B cell (primary cell): ENCODE measurements at regions not wholly inside any gene's neighbourhood (a gene's known extent, or its start where the extent isn't known, plus 50 kb on each side); places are given as distances from the start of the nearest gene placed in this dataset.

Experiments
- ATAC-seq: fragments of 200-7000 bp; cut with Tn5 transposase; one replicate; pipeline ENCODE4 v1.10.0; 2021; ENCODE audit warnings: low read depth, mild to moderate bottlenecking, moderate number of reproducible peaks, moderate library complexity
- CTCF ChIA-PET: fragments of 350-600 bp; sonication (Branson Sonifier 250); formaldehyde crosslinking; loops from one replicate; lab custom pipeline; 2021; ENCODE audit warnings: antibody characterized with exemption, inconsistent platforms; lab: Charles Lee
- POLR2A ChIA-PET: fragments of 350-600 bp; sonication (Branson Sonifier 250); formaldehyde crosslinking; loops from one replicate; lab custom pipeline; 2021; ENCODE audit warnings: antibody characterized with exemption; lab: Charles Lee
- DNase-seq: peaks from one replicate; pipeline ENCODE4 v3.0.0; 2013
- H2AFZ ChIP-seq: 2 replicates; pipeline ENCODE4 v1.6.1; 2012; ENCODE audit warnings: mild to moderate bottlenecking, low read depth, low read length; ENCODE audit not compliant: insufficient read depth, poor library complexity, severe bottlenecking
- H3K27ac ChIP-seq, 2 donors: 1 replicate in 1 of 2; 2 replicates in 1 of 2; pipeline ENCODE4 v1.5.1; 2012 to 2013; ENCODE audit warnings: low read length in 2 of 2, mild to moderate bottlenecking in 2 of 2, moderate library complexity in 1 of 2
- H3K27me3 ChIP-seq, 4 experiments: fragments of 200-600 bp in 1 of 4; sonication (generic) in 1 of 4; replicated peaks in 1 of 4; 1 replicate in 2 of 4; 2 replicates in 2 of 4; pipeline versions ENCODE4 v1.6.1 to v1.7.0; 2013 to 2016; ENCODE audit warnings: low read length in 3 of 4, mild to moderate bottlenecking in 2 of 4, mixed read lengths in 1 of 4, moderate library complexity in 1 of 4; ENCODE audit not compliant: insufficient read depth in 4 of 4, control insufficient read depth in 3 of 4; ENCODE audit errors: control extremely low read depth in 1 of 4
- H3K36me3 ChIP-seq, 2 experiments: replicated peaks in 1 of 2; 1 replicate in 1 of 2; 2 replicates in 1 of 2; pipeline versions ENCODE4 v1.6.1 to v1.7.1; 2013; ENCODE audit warnings: low read length in 1 of 2; ENCODE audit not compliant: insufficient read depth in 2 of 2, control insufficient read depth in 1 of 2; ENCODE audit errors: control extremely low read depth in 1 of 2, extremely low read depth in 1 of 2
- H3K4me1 ChIP-seq, 2 donors: fragments of 200-600 bp in 1 of 2; sonication (generic) in 1 of 2; 1 replicate in 1 of 2; 2 replicates in 1 of 2; pipeline versions ENCODE4 v1.5.1 to v1.6.1; 2013 to 2017; ENCODE audit warnings: low read length in 2 of 2; ENCODE audit not compliant: control insufficient read depth in 2 of 2, insufficient read depth in 2 of 2
- H3K4me2 ChIP-seq: replicated peaks from 2 replicates; pipeline ENCODE3; 2012; ENCODE audit warnings: mild to moderate bottlenecking, low read depth, low read length; ENCODE audit not compliant: poor library complexity, severe bottlenecking
- H3K4me3 ChIP-seq, 5 experiments: fragments of 200-600 bp in 1 of 5; sonication (generic) in 1 of 5; 1 replicate in 3 of 5; 2 replicates in 2 of 5; pipeline versions ENCODE4 v1.5.1 to v1.7.0; 2011 to 2016; ENCODE audit warnings: low read length in 4 of 5, mild to moderate bottlenecking in 4 of 5, low read depth in 2 of 5, control low read depth in 1 of 5, moderate library complexity in 1 of 5; ENCODE audit not compliant: insufficient read depth in 1 of 5; ENCODE audit errors: control extremely low read depth in 1 of 5, extremely low read depth in 1 of 5
- H3K79me2 ChIP-seq: fragments of 200-600 bp; sonication (generic); one replicate; pipeline ENCODE4 v1.6.0; 2016; ENCODE audit warnings: low read length; ENCODE audit not compliant: control insufficient read depth, insufficient read depth
- H3K9ac ChIP-seq: fragments of 200-600 bp; sonication (generic); 2 replicates; pipeline ENCODE4 v1.6.1; 2017; ENCODE audit warnings: mild to moderate bottlenecking, low read length, moderate library complexity
- H3K9me3 ChIP-seq, 3 donors: one replicate each; pipeline versions ENCODE4 v1.6.1 to v1.7.1; 2013; ENCODE audit warnings: low read length in 2 of 3; ENCODE audit not compliant: control insufficient read depth in 2 of 3, insufficient read depth in 1 of 3; ENCODE audit errors: control extremely low read depth in 1 of 3
- H4K20me1 ChIP-seq: 2 replicates; pipeline ENCODE4 v1.6.0; 2012; ENCODE audit warnings: mild to moderate bottlenecking, low read length; ENCODE audit not compliant: insufficient read depth, control insufficient read depth, poor library complexity, severe bottlenecking
- H3K27ac Mint-ChIP-seq: one replicate; pipeline ENCODE4 v1.8.0; 2021; ENCODE audit warnings: mixed read lengths
- H3K27me3 Mint-ChIP-seq: one replicate; pipeline ENCODE4 v1.8.0; 2021; ENCODE audit warnings: mixed read lengths
- H3K4me1 Mint-ChIP-seq: one replicate; pipeline ENCODE4 v1.8.0; 2021; ENCODE audit warnings: mixed read lengths
- H3K4me3 Mint-ChIP-seq: one replicate; pipeline ENCODE4 v1.8.0; 2021; ENCODE audit warnings: mixed read lengths
- H3K9me3 Mint-ChIP-seq: one replicate; pipeline ENCODE4 v1.8.0; 2022; ENCODE audit warnings: mixed read lengths; ENCODE audit not compliant: insufficient read depth
- CTCF ChIP-seq: fragments of 200-600 bp; IDR thresholded peaks from one replicate; pipeline ENCODE4 v1.8.0; 2022; ENCODE audit warnings: antibody characterized with exemption, mild to moderate bottlenecking
- EZH2 ChIP-seq: IDR thresholded peaks from 2 replicates; pipeline ENCODE4 v1.6.1; 2012; ENCODE audit warnings: borderline replicate concordance, low read depth, mild to moderate bottlenecking, moderate library complexity, low read length; ENCODE audit not compliant: insufficient read depth, poor library complexity, severe bottlenecking
- WGBS: methylation state at CpG from one replicate; pipeline ENCODE4 v1.1.5; 2013; ENCODE audit warnings: missing lambda C conversion rate; ENCODE audit not compliant: insufficient coverage; 5-methylcytosine and 5-hydroxymethylcytosine counted together
- intact Hi-C: fragments of 100-400 bp; cut with micrococcal nuclease; formaldehyde crosslinking; loops from one replicate; pipeline ENCODE4 v1.10.0; 2022

GRCh38 chr2:78940998-78941397 is 84.5 kb upstream of the REG3G start:
- H3K9me3 ChIP-seq, result peaks cover 0 to 6% (median under 1%) of the 10 kb centered on the region in 3 donors
- H3K27ac ChIP-seq, result no peak overlapping the region
- Mint-ChIP-seq H3K4me3 (no peak overlapping the region), H3K27ac (no peak overlapping the region), H3K27me3 (no peaks in the 10 kb centered on the region), H3K9me3 (peaks cover 2% of the 10 kb centered on the region), H3K4me1 (no peaks in the 10 kb centered on the region)
- H3K36me3 ChIP-seq, result no peaks in the 10 kb centered on the region
- POLR2A ChIA-PET, result no interaction called here
- no peak for ATAC-seq
- no peaks in the 10 kb centered on the region for H3K27me3 ChIP-seq
- no peak overlapping the region for H2AFZ ChIP-seq
- no peak for DNase-seq
- H3K4me1 ChIP-seq, result no peaks in the 10 kb centered on the region
- CTCF ChIA-PET, result no interaction called here
- no peak overlapping the region for H3K9ac ChIP-seq
- intact Hi-C loops, result no loop called here
- no peaks in the 10 kb centered on the region for H4K20me1 ChIP-seq
- no peaks in the 10 kb centered on the region for H3K79me2 ChIP-seq
- no peak overlapping the region for H3K4me2 ChIP-seq
- TF ChIP-seq EZH2, result no peak
- TF ChIP-seq CTCF, result no peak
- WGBS, result 67% methylated on average over 3 of the region's 6 CpGs
- H3K4me3 ChIP-seq, result no peak overlapping the region

GRCh38 chr2:78941751-78942150 is 83.8 kb upstream of the REG3G start:
- ATAC-seq (no peak), DNase-seq (no peak)
- CTCF ChIA-PET, result no interaction called here
- Mint-ChIP-seq H3K9me3 (peaks cover 5% of the 10 kb centered on the region), H3K27ac (no peak overlapping the region), H3K4me1 (no peaks in the 10 kb centered on the region), H3K27me3 (no peaks in the 10 kb centered on the region), H3K4me3 (no peak overlapping the region)
- TF ChIP-seq CTCF (no peak), EZH2 (no peak)
- no CpG with 5 or more reads among the region's 2 CpGs for WGBS
- Histone ChIP-seq H4K20me1 (no peaks in the 10 kb centered on the region), H3K27ac (no peak overlapping the region), H3K4me3 (no peak overlapping the region), H3K4me2 (no peak overlapping the region), H2AFZ (no peak overlapping the region), H3K4me1 (no peaks in the 10 kb centered on the region), H3K36me3 (no peaks in the 10 kb centered on the region), H3K79me2 (no peaks in the 10 kb centered on the region), H3K9ac (no peak overlapping the region), H3K9me3 (peaks cover 0 to 6% (median 3%) of the 10 kb centered on the region in 3 donors), H3K27me3 (no peaks in the 10 kb centered on the region)
- intact Hi-C loops, result no loop called here
- POLR2A ChIA-PET, result no interaction called here
